ENCODE measurements at regions not wholly inside any gene's neighbourhood (a gene's known extent, or its start where the extent isn't known, plus 50 kb on each side); places are given as distances from the start of the nearest gene placed in this dataset.

- H3K27ac ChIP-seq, result no peak overlapping the region
- H3K4me1 ChIP-seq (ENCODE audit: low read depth), result no peaks in the 10 kb centered on the region
- no peak for TF ChIP-seq CTCF (IDR thresholded peaks at IDR 0.05; ENCODE audit: low read depth, low read length)
- no peaks in the 10 kb centered on the region for H3K27me3 ChIP-seq
- H3K9me3 ChIP-seq (ENCODE audit: low read depth), result no peaks in the 10 kb centered on the region
- H3K36me3 ChIP-seq, result no peaks in the 10 kb centered on the region
- H3K4me3 ChIP-seq, result no peak overlapping the region
- no peak for DNase-seq (ENCODE audit: low read depth in 1 of 2, low spot score in 1 of 2)
Observed at GRCh38 chr7:93004906-93005305, 112.9 kb downstream of the SAMD9 start.

- Histone ChIP-seq H3K27me3 (no peaks in the 10 kb centered on the region), H3K36me3 (no peaks in the 10 kb centered on the region), H3K4me3 (no peak overlapping the region), H3K9me3 (ENCODE audit: low read depth) (no peaks in the 10 kb centered on the region), H3K27ac (no peak overlapping the region), H3K4me1 (ENCODE audit: low read depth) (no peaks in the 10 kb centered on the region)
- TF ChIP-seq CTCF (IDR thresholded peaks at IDR 0.05; ENCODE audit: low read depth, low read length), result no peak
- no peak for DNase-seq (ENCODE audit: low read depth in 1 of 2, low spot score in 1 of 2)
Observed at GRCh38 chr7:92997719-92998118, 120.1 kb downstream of the SAMD9 start.

- no peak for TF ChIP-seq CTCF (IDR thresholded peaks at IDR 0.05; ENCODE audit: low read depth, low read length)
- H3K4me1 ChIP-seq (ENCODE audit: low read depth), result no peaks in the 10 kb centered on the region
- no peaks in the 10 kb centered on the region for H3K27me3 ChIP-seq
- H3K4me3 ChIP-seq, result no peak overlapping the region
- H3K9me3 ChIP-seq (ENCODE audit: low read depth), result no peaks in the 10 kb centered on the region
- no peaks in the 10 kb centered on the region for H3K36me3 ChIP-seq
- DNase-seq (ENCODE audit: low read depth in 1 of 2, low spot score in 1 of 2), result no peak
- H3K27ac ChIP-seq, result no peak overlapping the region
Observed at GRCh38 chr7:92997152-92997551, 120.6 kb downstream of the SAMD9 start.

GRCh38 chr7:92994901-92995300 is 122.9 kb downstream of the SAMD9 start:
- Histone ChIP-seq H3K4me1 (ENCODE audit: low read depth) (no peaks in the 10 kb centered on the region), H3K27ac (no peak overlapping the region), H3K27me3 (no peaks in the 10 kb centered on the region), H3K36me3 (no peaks in the 10 kb centered on the region), H3K4me3 (no peak overlapping the region), H3K9me3 (ENCODE audit: low read depth) (no peaks in the 10 kb centered on the region)
- no peak for DNase-seq (ENCODE audit: low read depth in 1 of 2, low spot score in 1 of 2)
- no peak for TF ChIP-seq CTCF (IDR thresholded peaks at IDR 0.05; ENCODE audit: low read depth, low read length)

- no peak overlapping the region for H3K4me3 ChIP-seq
- H3K27me3 ChIP-seq, result no peaks in the 10 kb centered on the region
- TF ChIP-seq CTCF (IDR thresholded peaks at IDR 0.05; ENCODE audit: low read depth, low read length), result no peak
- no peak for DNase-seq (ENCODE audit: low read depth in 1 of 2, low spot score in 1 of 2)
- no peaks in the 10 kb centered on the region for H3K9me3 ChIP-seq (ENCODE audit: low read depth)
- H3K36me3 ChIP-seq, result no peaks in the 10 kb centered on the region
- H3K4me1 ChIP-seq (ENCODE audit: low read depth), result no peaks in the 10 kb centered on the region
- no peak overlapping the region for H3K27ac ChIP-seq
Observed at GRCh38 chr7:92992932-92993331, 124.8 kb downstream of the SAMD9 start.

GRCh38 chr7:92992483-92992882 is 125.3 kb downstream of the SAMD9 start:
- no peaks in the 10 kb centered on the region for H3K27me3 ChIP-seq

More at GRCh38 chr7:92992483-92992882, 125.3 kb downstream of the SAMD9 start:
- Histone ChIP-seq H3K36me3 (no peaks in the 10 kb centered on the region), H3K4me1 (ENCODE audit: low read depth) (no peaks in the 10 kb centered on the region), H3K4me3 (no peak overlapping the region), H3K27ac (no peak overlapping the region), H3K9me3 (ENCODE audit: low read depth) (no peaks in the 10 kb centered on the region)
- no peak for DNase-seq (ENCODE audit: low read depth in 1 of 2, low spot score in 1 of 2)
- no peak for TF ChIP-seq CTCF (IDR thresholded peaks at IDR 0.05; ENCODE audit: low read depth, low read length)
